ENCODE measurements at regions not wholly inside any gene's neighbourhood (a gene's known extent, or its start where the extent isn't known, plus 50 kb on each side); places are given as distances from the start of the nearest gene placed in this dataset.

DNA sequence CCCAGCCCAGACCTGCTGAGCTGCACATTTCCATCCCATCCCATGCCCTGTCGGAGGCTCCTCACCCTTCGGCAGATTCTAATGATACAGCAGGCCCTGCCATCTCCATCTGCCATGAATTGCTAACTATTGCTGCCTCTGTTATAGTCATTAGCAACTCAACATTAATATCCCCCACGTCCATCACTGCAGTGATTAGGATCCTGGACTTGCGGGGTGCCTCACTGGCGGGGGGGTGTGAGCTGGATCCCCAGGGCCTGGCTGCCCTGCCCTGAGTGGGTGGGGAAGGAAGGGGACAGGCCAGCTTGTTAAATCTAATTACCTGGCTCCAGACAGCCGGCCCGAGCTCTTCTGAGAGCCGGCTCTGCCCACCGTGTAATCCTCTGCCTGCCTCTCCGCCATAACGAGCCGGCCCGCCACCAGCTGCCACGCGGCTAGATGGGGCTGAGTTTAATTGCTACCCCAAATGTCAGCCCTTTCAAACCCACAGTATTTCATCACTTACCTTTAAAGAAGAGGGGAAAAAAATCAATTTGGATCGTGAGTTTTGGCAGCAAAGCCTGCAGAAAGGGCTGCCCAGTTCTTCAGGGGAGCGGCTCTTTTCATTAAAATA is 227.3 kb upstream of the CSF3R start:
- Histone ChIP-seq H3K79me2 (ENCODE audit: low read length) (no peaks in the 10 kb centered on the region), H4K20me1 (ENCODE audit: insufficient read depth, low read length) (no peaks in the 10 kb centered on the region), H3K27me3 (replicated peaks; ENCODE audit: insufficient read depth, low read length) (peaks cover 97% of the 10 kb centered on the region), H3K9me3 (replicated peaks; ENCODE audit: insufficient read depth, low read length) (no peaks in the 10 kb centered on the region), H3K9me2 (replicated peaks; ENCODE audit: insufficient read depth, low read length) (no peaks in the 10 kb centered on the region), H3K9ac (ENCODE audit: low read length) (no peak overlapping the region), H3K4me1 (ENCODE audit: low read length) (no peaks in the 10 kb centered on the region), H3K4me3 (ENCODE audit: low read length) (no peak overlapping the region), H3K27ac (ENCODE audit: low read length) (no peak overlapping the region), H3F3A (ENCODE audit: insufficient read depth, low read length) (no peaks in the 10 kb centered on the region), H2AFZ (ENCODE audit: low read length) (no peak overlapping the region), H3K4me2 (ENCODE audit: low read depth, low read length) (no peak overlapping the region), H3K36me3 (replicated peaks; ENCODE audit: insufficient read depth, low read length) (no peaks in the 10 kb centered on the region)
- TF ChIP-seq EZH2phosphoT487 (IDR thresholded peaks at IDR 0.05; ENCODE audit: low read length) (no peak), CTCF (IDR thresholded peaks at IDR 0.05; ENCODE audit: low read length) (no peak), EZH2 (optimal IDR thresholded peaks at IDR 0.05; ENCODE audit: low read depth, low read length) (no peak)
- DNase-seq, result no peak

DNA sequence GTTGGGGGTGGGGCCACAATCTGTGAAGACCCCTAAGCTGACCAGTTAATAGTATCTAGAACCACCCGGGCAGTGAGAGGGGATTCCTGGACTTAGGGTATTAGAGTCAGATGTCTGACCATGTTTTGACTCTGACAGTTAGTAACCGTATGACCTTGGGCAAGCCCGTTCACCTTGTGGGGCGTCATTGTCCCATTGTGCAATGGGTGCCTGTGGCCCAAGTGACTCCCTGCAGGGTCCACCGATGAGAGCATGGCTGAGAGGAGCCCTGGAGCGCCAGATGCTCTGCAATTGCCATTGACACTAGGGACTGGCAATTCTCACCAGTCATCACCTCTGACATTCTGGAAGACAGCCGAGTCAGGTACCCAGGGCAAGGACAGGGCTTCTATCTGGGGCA is 225.9 kb upstream of the CSF3R start:
- H3K9ac ChIP-seq (ENCODE audit: low read length), result no peak overlapping the region
- no peak for DNase-seq
- no peaks in the 10 kb centered on the region for H3K36me3 ChIP-seq (replicated peaks; ENCODE audit: insufficient read depth, low read length)
- peaks cover 95% of the 10 kb centered on the region for H3K27me3 ChIP-seq (replicated peaks; ENCODE audit: insufficient read depth, low read length)
- no peaks in the 10 kb centered on the region for H3K79me2 ChIP-seq (ENCODE audit: low read length)
- H4K20me1 ChIP-seq (ENCODE audit: insufficient read depth, low read length), result no peaks in the 10 kb centered on the region
- no peaks in the 10 kb centered on the region for H3F3A ChIP-seq (ENCODE audit: insufficient read depth, low read length)
- no peaks in the 10 kb centered on the region for H3K9me3 ChIP-seq (replicated peaks; ENCODE audit: insufficient read depth, low read length)
- H3K9me2 ChIP-seq (replicated peaks; ENCODE audit: insufficient read depth, low read length), result no peaks in the 10 kb centered on the region
- no peak overlapping the region for H2AFZ ChIP-seq (ENCODE audit: low read length)
- H3K4me1 ChIP-seq (ENCODE audit: low read length), result no peaks in the 10 kb centered on the region
- H3K4me2 ChIP-seq (ENCODE audit: low read depth, low read length), result no peak overlapping the region
- no peak overlapping the region for H3K27ac ChIP-seq (ENCODE audit: low read length)
- no peak for TF ChIP-seq CTCF (IDR thresholded peaks at IDR 0.05; ENCODE audit: low read length)
- TF ChIP-seq EZH2phosphoT487 (IDR thresholded peaks at IDR 0.05; ENCODE audit: low read length), result no peak
- TF ChIP-seq EZH2 (optimal IDR thresholded peaks at IDR 0.05; ENCODE audit: low read depth, low read length), result no peak
- no peak overlapping the region for H3K4me3 ChIP-seq (ENCODE audit: low read length)

- Histone ChIP-seq H4K20me1 (ENCODE audit: insufficient read depth, low read length) (no peaks in the 10 kb centered on the region), H3K9ac (ENCODE audit: low read length) (no peak overlapping the region), H3K79me2 (ENCODE audit: low read length) (no peaks in the 10 kb centered on the region), H3K4me2 (ENCODE audit: low read depth, low read length) (no peak overlapping the region), H3K36me3 (replicated peaks; ENCODE audit: insufficient read depth, low read length) (no peaks in the 10 kb centered on the region), H3K4me1 (ENCODE audit: low read length) (no peaks in the 10 kb centered on the region), H3F3A (ENCODE audit: insufficient read depth, low read length) (no peaks in the 10 kb centered on the region), H3K9me2 (replicated peaks; ENCODE audit: insufficient read depth, low read length) (no peaks in the 10 kb centered on the region), H3K27ac (ENCODE audit: low read length) (no peak overlapping the region), H3K27me3 (replicated peaks; ENCODE audit: insufficient read depth, low read length) (peaks cover 94% of the 10 kb centered on the region), H3K9me3 (replicated peaks; ENCODE audit: insufficient read depth, low read length) (no peaks in the 10 kb centered on the region), H2AFZ (ENCODE audit: low read length) (no peak overlapping the region), H3K4me3 (ENCODE audit: low read length) (no peak overlapping the region)
- no peak for DNase-seq
- TF ChIP-seq EZH2phosphoT487 (IDR thresholded peaks at IDR 0.05; ENCODE audit: low read length) (no peak), CTCF (IDR thresholded peaks at IDR 0.05; ENCODE audit: low read length) (no peak), EZH2 (optimal IDR thresholded peaks at IDR 0.05; ENCODE audit: low read depth, low read length) (no peak)
Measured at GRCh38 chr1:36707221-36707620, 224.5 kb upstream of the CSF3R start.
